ENCODE measurements at regions not wholly inside any gene's neighbourhood (a gene's known extent, or its start where the extent isn't known, plus 50 kb on each side); places are given as distances from the start of the nearest gene placed in this dataset.

DNA sequence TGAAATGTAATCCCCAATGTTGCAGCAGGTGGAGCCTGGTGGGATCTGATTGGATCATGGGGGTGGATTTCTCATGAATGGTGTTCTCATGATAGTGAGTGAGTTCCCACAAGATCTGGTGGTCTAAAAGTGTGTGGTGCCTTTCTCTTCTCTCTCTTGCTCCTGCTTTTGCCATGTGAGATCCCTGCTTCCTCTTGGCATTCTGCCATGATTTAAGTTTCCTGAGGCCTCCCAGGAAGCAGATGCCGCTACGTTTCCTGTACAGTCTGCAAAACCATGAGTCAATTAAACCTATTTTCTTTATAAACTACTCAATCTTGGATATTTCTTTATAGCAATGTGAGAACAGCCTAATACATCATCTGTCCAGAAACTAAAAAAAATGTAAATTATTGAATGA lies 298.3 kb downstream of the MEX3B start:
- TF ChIP-seq POLR2A (IDR thresholded peaks at IDR 0.05; ENCODE audit: low read depth, low read length) (no peak), MYC (IDR thresholded peaks at IDR 0.05; ENCODE audit: low read depth, low read length) (no peak), JUN (IDR thresholded peaks at IDR 0.05; ENCODE audit: borderline replicate concordance, insufficient read depth, insufficient read length, low read depth) (no peak), CTCF (IDR thresholded peaks at IDR 0.05; ENCODE audit: extremely low read depth in 1 of 2, insufficient read depth in 1 of 2, low read depth in 1 of 2, low read length in 2 of 2) (no peak), EZH2 (IDR thresholded peaks at IDR 0.05; ENCODE audit: borderline replicate concordance, low read depth, low read length, severe bottlenecking) (no peak)
